Mucosa of descending colon (tissue), 3 donors: ENCODE measurements at regions not wholly inside any gene's neighbourhood (a gene's known extent, or its start where the extent isn't known, plus 50 kb on each side); places are given as distances from the start of the nearest gene placed in this dataset.

ENCODE experiments used
- ATAC-seq: fragments of 200-7000 bp; cut with Tn5 transposase; one replicate; pipeline ENCODE4 v1.9.1; 2020; ENCODE audit warnings: mild to moderate bottlenecking, moderate library complexity
- DNase-seq, 3 donors: peaks; one replicate each; pipeline ENCODE4 v3.0.0-alpha.2; 2020
- H3K36me3 ChIP-seq: fragments of 200-600 bp; one replicate; pipeline ENCODE4 v1.8.0; 2021; ENCODE audit warnings: low read depth, mild to moderate bottlenecking
- H3K4me1 ChIP-seq: fragments of 200-600 bp; one replicate; pipeline ENCODE4 v1.8.0; 2021; ENCODE audit warnings: low read depth, mild to moderate bottlenecking
- H3K4me3 ChIP-seq: fragments of 200-600 bp; one replicate; pipeline ENCODE4 v1.8.0; 2021; ENCODE audit warnings: mild to moderate bottlenecking
- H3K9me3 ChIP-seq: fragments of 200-600 bp; one replicate; pipeline ENCODE4 v1.8.0; 2021; ENCODE audit warnings: mild to moderate bottlenecking
- CTCF ChIP-seq: fragments of 200-600 bp; IDR thresholded peaks from one replicate; pipeline ENCODE4 v1.8.0; 2022; ENCODE audit warnings: antibody characterized with exemption, mild to moderate bottlenecking
- intact Hi-C, 2 donors: fragments of 100-400 bp; cut with DNase I in 1 of 2; cut with micrococcal nuclease in 1 of 2; formaldehyde crosslinking; loops; one replicate each; pipeline versions ENCODE4 v1.11.0 to v1.11.1; 2022; cut with DNase I, micrococcal nuclease
- donor health status: DM: no; HTN: no; CAD: no; lungs with moderate emphysema.
- donor health status: DM: no; HTN: no; CAD: no.
- donor health status: DM: no; HTN: yes; CAD: no.

DNA sequence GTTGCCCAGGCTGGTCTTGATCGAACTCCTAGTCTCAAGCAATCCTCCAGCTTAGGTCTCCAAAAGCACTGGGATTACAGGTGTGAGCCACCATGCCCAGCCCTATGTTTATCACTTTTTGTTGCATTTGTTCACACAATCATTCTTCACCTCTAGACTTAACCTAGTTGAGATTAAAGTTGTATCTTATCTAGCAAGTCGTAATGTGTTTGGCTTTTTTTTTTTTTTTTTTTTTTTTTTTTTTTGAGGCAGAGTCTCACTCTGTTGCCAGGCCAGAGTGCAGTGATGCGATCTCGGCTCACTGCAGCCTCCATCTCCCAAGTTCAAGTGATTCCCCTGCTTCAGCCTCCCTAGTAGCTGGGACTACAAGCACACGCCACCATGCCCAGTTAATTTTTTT lies 90.2 kb upstream of the C9orf72 start:
- Histone ChIP-seq H3K4me1 (no peaks in the 10 kb centered on the region), H3K9me3 (no peaks in the 10 kb centered on the region), H3K36me3 (no peaks in the 10 kb centered on the region), H3K4me3 (no peak overlapping the region)
- no peak for ATAC-seq
- intact Hi-C loops = no loop called here
- TF ChIP-seq CTCF = no peak
- peak in 1 of 3 donors; percentile 10 for DNase-seq

DNA sequence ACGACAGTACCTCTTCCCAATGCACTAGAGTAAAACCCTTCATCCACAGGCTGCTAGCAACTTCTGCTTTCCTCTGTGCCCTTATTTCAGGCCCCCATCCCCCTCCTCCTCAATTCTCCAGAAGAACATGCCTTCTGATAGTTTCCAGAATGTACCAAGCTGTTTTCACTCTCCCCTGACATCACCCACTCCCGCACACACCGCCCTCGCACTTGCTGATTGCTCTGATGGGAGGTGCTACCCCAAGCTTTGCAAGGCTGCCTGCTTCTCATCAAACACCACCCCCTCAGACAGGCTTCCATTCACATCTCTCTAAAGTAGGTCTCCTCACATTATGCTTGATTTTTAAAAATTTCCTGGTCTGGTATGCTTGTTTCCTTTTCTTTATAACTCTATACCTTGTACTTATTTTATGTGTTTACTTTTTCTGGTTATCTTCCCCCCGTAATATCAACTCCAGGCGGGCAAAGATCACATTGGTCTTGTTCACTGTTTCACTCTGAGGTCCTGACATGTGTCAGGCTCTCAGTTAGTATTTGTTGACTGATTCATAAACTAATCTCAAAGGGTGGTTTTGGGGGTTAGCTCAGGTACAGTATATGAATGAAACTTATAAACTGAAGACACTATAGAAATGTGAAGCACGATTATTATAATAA lies 91.0 kb upstream of the C9orf72 start:
- peak; percentile 39 to 62 (median 54) for DNase-seq
- ATAC-seq = peak; percentile 83
- intact Hi-C loops = no loop called here
- Histone ChIP-seq H3K9me3 (no peaks in the 10 kb centered on the region), H3K36me3 (no peaks in the 10 kb centered on the region), H3K4me3 (no peak overlapping the region), H3K4me1 (no peaks in the 10 kb centered on the region)
- TF ChIP-seq CTCF = no peak

- no peak for TF ChIP-seq CTCF
- DNase-seq = peak in 1 of 3 donors; percentile 63
- Histone ChIP-seq H3K36me3 (no peaks in the 10 kb centered on the region), H3K9me3 (no peaks in the 10 kb centered on the region), H3K4me3 (no peak overlapping the region), H3K4me1 (no peaks in the 10 kb centered on the region)
- peak; percentile 95 for ATAC-seq
- intact Hi-C loops = no loop called here
Measured at GRCh38 chr9:27665136-27665535, 91.9 kb upstream of the C9orf72 start.

- TF ChIP-seq CTCF = no peak
- Histone ChIP-seq H3K9me3 (no peaks in the 10 kb centered on the region), H3K4me3 (no peak overlapping the region), H3K36me3 (no peaks in the 10 kb centered on the region), H3K4me1 (no peaks in the 10 kb centered on the region)
- ATAC-seq (no peak), DNase-seq (no peak)
- intact Hi-C loops = no loop called here
Measured at GRCh38 chr9:27668280-27668679, 95.0 kb upstream of the C9orf72 start.

DNA sequence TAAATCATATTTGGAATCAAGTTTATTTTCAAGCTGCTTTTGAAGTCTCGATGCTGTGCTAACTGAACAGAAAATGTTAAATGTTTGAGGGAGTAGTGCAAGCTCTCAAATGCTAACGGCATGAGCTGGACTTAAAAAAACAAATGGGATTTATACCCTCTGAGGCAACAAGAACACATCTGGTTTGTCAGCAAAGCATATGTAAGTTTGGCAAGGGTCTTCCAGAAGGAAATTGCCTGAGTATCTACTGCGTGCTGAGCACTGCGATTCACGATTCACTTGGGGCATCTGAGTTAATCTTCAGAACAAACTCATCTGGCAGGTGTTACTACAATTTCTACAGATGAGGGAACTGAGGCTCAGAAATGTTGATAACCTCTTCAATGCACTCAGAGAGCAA lies 98.4 kb upstream of the C9orf72 start:
- TF ChIP-seq CTCF = no peak
- DNase-seq (no peak), ATAC-seq (no peak)
- no peaks in the 10 kb centered on the region for H3K36me3 ChIP-seq
- intact Hi-C loops = no loop called here
- H3K9me3 ChIP-seq = no peaks in the 10 kb centered on the region
- no peak overlapping the region for H3K4me3 ChIP-seq
- no peaks in the 10 kb centered on the region for H3K4me1 ChIP-seq

GRCh38 chr9:27672718-27673117 lies 99.4 kb upstream of the C9orf72 start:
- TF ChIP-seq CTCF = no peak
- no peak overlapping the region for H3K4me3 ChIP-seq
- intact Hi-C loops = no loop called here
- no peaks in the 10 kb centered on the region for H3K4me1 ChIP-seq
- ATAC-seq (no peak), DNase-seq (no peak)
- no peaks in the 10 kb centered on the region for H3K9me3 ChIP-seq
- H3K36me3 ChIP-seq = no peaks in the 10 kb centered on the region
